ENCODE measurements at regions not wholly inside any gene's neighbourhood (a gene's known extent, or its start where the extent isn't known, plus 50 kb on each side); places are given as distances from the start of the nearest gene placed in this dataset.

DNA sequence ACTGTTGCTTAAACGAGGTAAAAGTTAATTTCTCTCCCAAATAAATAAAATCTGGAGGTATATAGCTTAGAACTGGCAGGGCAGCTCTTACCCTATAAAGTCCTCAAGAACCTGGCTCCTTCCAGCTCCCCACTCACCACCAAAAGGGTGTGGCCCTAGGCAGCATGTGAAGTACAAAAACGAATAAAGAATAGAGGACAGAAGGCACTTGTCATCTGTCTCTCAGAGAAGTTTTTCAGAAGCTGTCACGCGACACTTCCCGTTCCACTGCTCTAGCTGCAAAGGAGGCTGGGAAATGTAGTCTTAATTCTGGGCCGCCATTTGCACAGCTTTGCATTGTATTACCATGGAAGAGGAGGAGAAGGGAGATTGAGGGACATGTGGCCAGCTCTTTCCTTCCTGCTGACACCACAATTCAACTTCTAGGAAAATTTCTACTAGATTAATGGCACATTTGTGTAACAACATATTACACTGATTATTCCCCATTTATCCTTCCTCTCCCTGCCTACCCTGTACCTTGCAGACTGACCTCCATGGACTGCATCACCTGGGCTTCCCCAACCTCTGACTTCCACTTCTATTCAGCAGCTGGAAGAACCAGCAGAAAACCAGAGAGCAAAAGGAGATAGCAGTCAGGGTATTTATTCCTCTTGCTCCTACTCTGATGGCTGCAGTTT is 62.2 kb downstream of the CCDC71L start:
- no peak for DNase-seq (ENCODE audit: extremely low read depth, low read depth)
- TF ChIP-seq, protein P1, sequence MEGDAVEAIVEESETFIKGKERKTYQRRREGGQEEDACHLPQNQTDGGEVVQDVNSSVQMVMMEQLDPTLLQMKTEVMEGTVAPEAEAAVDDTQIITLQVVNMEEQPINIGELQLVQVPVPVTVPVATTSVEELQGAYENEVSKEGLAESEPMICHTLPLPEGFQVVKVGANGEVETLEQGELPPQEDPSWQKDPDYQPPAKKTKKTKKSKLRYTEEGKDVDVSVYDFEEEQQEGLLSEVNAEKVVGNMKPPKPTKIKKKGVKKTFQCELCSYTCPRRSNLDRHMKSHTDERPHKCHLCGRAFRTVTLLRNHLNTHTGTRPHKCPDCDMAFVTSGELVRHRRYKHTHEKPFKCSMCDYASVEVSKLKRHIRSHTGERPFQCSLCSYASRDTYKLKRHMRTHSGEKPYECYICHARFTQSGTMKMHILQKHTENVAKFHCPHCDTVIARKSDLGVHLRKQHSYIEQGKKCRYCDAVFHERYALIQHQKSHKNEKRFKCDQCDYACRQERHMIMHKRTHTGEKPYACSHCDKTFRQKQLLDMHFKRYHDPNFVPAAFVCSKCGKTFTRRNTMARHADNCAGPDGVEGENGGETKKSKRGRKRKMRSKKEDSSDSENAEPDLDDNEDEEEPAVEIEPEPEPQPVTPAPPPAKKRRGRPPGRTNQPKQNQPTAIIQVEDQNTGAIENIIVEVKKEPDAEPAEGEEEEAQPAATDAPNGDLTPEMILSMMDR (IDR thresholded peaks at IDR 0.05; ENCODE audit: low read depth, low read length): no peak

DNA sequence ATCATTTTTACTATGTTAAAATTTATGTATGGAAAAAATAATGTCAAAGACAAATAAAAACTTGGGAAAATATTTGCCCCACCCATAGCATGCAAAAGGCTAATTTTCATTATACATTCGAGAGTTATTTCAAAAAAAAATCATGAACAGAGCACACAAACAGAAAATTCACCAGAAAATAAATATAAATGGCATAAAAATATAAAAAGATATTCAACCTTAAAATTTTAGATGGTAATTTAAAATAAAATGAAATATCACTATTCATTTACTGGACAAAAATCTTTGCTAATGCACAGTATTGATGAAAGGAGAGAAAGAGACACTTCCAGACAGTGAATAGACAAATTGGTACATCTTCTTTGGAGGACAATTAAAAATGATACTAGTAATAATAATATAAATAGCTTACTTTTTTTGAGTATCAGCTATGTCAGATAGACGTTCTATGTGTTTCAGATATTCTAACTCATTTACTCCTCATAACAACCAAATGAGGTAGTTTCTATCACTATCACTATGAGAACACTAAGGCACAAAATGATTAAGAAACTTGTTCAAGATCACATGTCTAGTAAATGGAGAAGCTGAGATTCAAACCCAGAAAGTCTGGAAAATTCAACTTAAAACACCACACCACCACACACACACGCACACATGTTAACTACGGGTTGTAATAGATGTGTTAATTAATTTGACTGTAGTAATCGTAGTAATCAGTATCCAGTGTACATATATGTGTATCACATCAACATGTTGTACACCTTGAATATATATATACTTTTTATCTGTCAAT is 63.0 kb downstream of the CCDC71L start:
- TF ChIP-seq, protein P1 (IDR thresholded peaks at IDR 0.05; ENCODE audit: low read depth, low read length): no peak
- no peak for DNase-seq (ENCODE audit: extremely low read depth, low read depth)

DNA sequence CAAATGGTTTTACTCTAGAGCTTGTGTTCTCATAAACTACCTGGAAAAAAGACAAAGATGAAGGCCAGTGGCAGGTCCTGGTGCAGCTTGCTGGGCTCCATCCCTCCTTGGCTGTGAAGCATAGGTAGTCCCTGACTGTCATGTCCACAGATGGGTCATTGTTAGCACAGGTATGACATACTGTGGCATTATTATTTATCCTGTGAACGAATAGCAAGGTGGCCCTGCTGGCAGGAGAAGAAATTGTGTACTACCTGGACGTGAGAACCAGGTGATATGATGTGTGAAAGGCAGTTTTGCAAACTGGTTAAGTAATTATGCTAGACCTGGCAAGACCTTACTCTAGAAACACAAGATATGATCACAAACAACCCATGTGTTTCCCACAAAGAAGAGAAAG is 63.9 kb downstream of the CCDC71L start:
- DNase-seq (ENCODE audit: extremely low read depth, low read depth): no peak
- TF ChIP-seq, protein P1 (IDR thresholded peaks at IDR 0.05; ENCODE audit: low read depth, low read length): no peak

DNA sequence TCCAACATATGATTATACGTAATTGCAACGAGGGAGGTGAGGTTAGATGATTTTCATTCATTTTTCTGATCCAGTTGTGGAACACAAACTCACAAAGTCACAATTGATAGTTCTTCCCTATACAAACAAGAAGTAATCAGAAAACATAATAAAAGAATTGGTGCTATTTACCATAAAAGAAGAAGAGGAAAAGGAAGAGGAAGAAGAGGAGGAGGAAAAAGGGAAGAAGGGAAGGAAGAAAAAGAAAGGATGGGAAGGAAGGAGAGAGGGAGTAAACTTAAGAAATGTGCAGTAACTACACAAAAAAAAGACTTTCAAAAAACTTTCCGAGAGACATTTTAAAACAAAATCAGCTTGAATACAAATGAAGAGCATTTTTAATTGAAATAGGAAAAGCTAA is 65.0 kb downstream of the CCDC71L start:
- TF ChIP-seq, protein P1 (IDR thresholded peaks at IDR 0.05; ENCODE audit: low read depth, low read length): no peak
- DNase-seq (ENCODE audit: extremely low read depth, low read depth): no peak

DNA sequence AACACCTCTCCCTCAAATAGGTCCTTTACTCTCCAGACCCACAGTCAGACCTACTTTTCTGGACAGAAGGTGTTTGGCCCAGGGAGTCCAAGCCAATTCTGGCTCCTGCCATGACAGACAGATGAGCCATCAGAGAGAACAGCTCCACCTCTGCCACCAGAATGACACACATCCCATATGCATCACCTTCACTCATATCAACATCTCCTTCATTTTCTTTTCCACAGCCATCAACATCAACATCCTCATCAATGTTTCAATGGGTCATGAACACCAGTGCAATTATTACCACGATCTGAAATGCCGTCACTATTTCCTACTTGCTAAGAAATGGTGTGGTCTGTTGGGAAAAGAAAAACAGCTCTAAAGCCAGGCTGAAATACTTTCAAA is 67.9 kb downstream of the CCDC71L start:
- DNase-seq (ENCODE audit: extremely low read depth, low read depth): no peak
- TF ChIP-seq, protein P1 (IDR thresholded peaks at IDR 0.05; ENCODE audit: low read depth, low read length): no peak

DNA sequence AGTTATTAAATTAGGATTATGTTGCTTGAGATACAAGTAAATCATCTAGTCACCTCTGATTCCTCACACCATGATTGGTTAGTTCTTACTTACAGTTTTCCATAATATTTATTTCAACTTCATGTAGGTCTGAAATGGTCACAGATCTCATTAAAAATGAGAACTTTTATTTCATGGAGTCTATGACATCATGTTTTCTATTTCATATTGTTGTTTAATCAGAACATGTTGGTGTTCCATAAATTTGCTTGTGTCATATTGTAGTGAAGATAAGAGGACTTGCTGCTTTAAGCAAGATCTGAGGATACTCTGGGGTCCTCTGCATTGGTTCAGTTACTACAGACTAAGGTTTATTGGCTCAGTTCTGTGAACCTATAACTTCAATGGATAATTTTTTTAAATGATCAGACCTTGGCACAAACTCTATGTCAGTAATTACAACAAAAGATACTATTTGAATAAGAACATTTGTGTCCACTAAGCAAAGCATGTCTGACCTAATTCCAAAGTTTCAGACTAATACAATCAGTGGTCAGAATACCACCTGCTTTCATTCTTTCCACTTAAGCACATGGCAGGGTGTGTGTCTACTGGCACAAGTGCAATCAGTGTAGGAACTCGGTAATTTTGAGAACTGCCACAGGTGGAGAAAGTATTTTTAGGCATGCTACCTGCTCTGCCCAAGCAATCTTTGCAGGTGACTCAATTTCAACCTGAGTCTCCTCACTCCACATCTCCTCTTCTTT is 68.5 kb downstream of the CCDC71L start:
- TF ChIP-seq, protein P1 (IDR thresholded peaks at IDR 0.05; ENCODE audit: low read depth, low read length): no peak
- no peak for DNase-seq (ENCODE audit: extremely low read depth, low read depth)

DNA sequence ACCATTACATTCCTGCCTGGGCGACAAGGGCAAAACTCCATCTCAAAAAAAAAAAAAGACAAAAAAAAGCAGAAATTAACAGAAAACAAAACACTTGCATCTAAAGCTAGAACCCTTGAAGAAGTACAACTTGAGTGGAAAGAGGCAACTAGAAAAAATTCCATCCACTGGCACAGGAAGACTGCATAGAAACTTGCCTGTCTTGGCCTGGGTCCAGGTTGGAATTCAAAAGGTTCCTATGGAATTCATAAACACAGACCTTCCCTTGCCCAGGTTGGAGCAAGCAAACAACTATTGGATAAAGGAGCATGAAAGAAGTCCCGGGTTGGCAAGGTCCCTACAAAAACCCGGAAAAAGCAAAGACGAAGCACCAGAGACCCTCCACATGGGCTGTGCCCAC is 69.8 kb downstream of the CCDC71L start:
- DNase-seq (ENCODE audit: extremely low read depth, low read depth): no peak
- TF ChIP-seq, protein P1 (IDR thresholded peaks at IDR 0.05; ENCODE audit: low read depth, low read length): no peak

Data from AG09319 (cell line).